Lung (tissue), 11 donors: ENCODE measurements at regions not wholly inside any gene's neighbourhood (a gene's known extent, or its start where the extent isn't known, plus 50 kb on each side); places are given as distances from the start of the nearest gene placed in this dataset.

Source experiments
- ATAC-seq: fragments of 200-7000 bp; cut with Tn5 transposase; one replicate; pipeline ENCODE4 v1.9.1; 2020; ENCODE audit warnings: moderate number of reproducible peaks; ENCODE audit not compliant: insufficient read depth, low FRiP score
- DNase-seq, 3 donors: peaks; one replicate each; pipeline ENCODE4 v3.0.0-alpha.2; 2013 to 2017
- H3K27ac ChIP-seq, 2 donors: one replicate each; pipeline ENCODE4 v1.5.1; 2013; ENCODE audit warnings: mild to moderate bottlenecking in 2 of 2, moderate library complexity in 2 of 2, control low read depth in 1 of 2, inconsistent platforms in 1 of 2, low read depth in 1 of 2, low read length in 1 of 2
- H3K27me3 ChIP-seq, 3 donors: one replicate each; pipeline ENCODE4 v1.5.1; 2013; ENCODE audit warnings: low read length in 2 of 3; ENCODE audit not compliant: control insufficient read depth in 3 of 3, insufficient read depth in 3 of 3
- H3K36me3 ChIP-seq, 4 donors: one replicate each; pipeline ENCODE4 v1.5.1; 2013; ENCODE audit warnings: low read length in 4 of 4, mild to moderate bottlenecking in 1 of 4, moderate library complexity in 1 of 4; ENCODE audit not compliant: control insufficient read depth in 4 of 4, insufficient read depth in 4 of 4
- H3K4me1 ChIP-seq, 5 donors: one replicate each; pipeline ENCODE4 v1.5.1; 2013; ENCODE audit warnings: low read length in 5 of 5, mild to moderate bottlenecking in 2 of 5, moderate library complexity in 1 of 5; ENCODE audit not compliant: control insufficient read depth in 5 of 5, insufficient read depth in 5 of 5
- H3K4me3 ChIP-seq: one replicate; pipeline ENCODE4 v1.5.1; 2013; ENCODE audit warnings: mild to moderate bottlenecking, control low read depth, moderate library complexity
- H3K9ac ChIP-seq, 2 donors: one replicate each; pipeline ENCODE4 v1.5.1; 2013; ENCODE audit warnings: low read length in 2 of 2, control low read depth in 1 of 2; ENCODE audit not compliant: insufficient read depth in 1 of 2
- H3K9me3 ChIP-seq, 4 donors: one replicate each; pipeline ENCODE4 v1.5.1; 2013; ENCODE audit warnings: low read length in 3 of 4, mild to moderate bottlenecking in 1 of 4, moderate library complexity in 1 of 4; ENCODE audit not compliant: control insufficient read depth in 4 of 4, insufficient read depth in 3 of 4
- CTCF ChIP-seq: IDR thresholded peaks from 2 replicates; pipeline ENCODE4 v1.5.1; 2012; ENCODE audit warnings: mild to moderate bottlenecking; ENCODE audit errors: control extremely low read depth, extremely low read depth
- WGBS, 2 donors: extraction: QIAGEN DNeasy Blood & Tissue Kit; methylation state at CpG; one replicate each; pipeline ENCODE4 v1.1.7; 2013; 5-methylcytosine and 5-hydroxymethylcytosine counted together
- donor health status: control.
- donor health status: control.
- donor health status: Bipolar disorder and iron deficiency.
- donor health status: healthy.
- donor health status: DM: yes; HTN: yes; CAD: no.

- Histone ChIP-seq H3K27me3 (peaks cover 0 to 6% (median 0%) of the 10 kb centered on the region in 3 donors), H3K9ac (no peak overlapping the region), H3K9me3 (peaks cover 0 to 3% (median 0%) of the 10 kb centered on the region in 4 donors), H3K36me3 (no peaks in the 10 kb centered on the region), H3K4me3 (no peak overlapping the region), H3K27ac (no peak overlapping the region), H3K4me1 (peaks cover 0 to 1% (median 0%) of the 10 kb centered on the region in 5 donors)
- TF ChIP-seq CTCF, result no peak
- DNase-seq (no peak), ATAC-seq (no peak)
- 82 to 88% methylated on average over 10 of the region's 10 CpGs for WGBS, 2 donors
Measured at GRCh38 chr3:127389420-127389819, 101.6 kb upstream of the PRR20G start.

- peaks cover 0 to 1% (median 0%) of the 10 kb centered on the region in 4 donors for H3K9me3 ChIP-seq
- peaks cover 0 to 1% (median 0%) of the 10 kb centered on the region in 5 donors for H3K4me1 ChIP-seq
- no peak overlapping the region for H3K9ac ChIP-seq
- no peak for DNase-seq
- no peak for ATAC-seq
- H3K4me3 ChIP-seq, result no peak overlapping the region
- H3K27me3 ChIP-seq, result peaks cover 0 to 8% (median 0%) of the 10 kb centered on the region in 3 donors
- no peak for TF ChIP-seq CTCF
- WGBS, 2 donors, result 64 to 73% methylated on average over 9 of the region's 9 CpGs
- no peak overlapping the region for H3K27ac ChIP-seq
- no peaks in the 10 kb centered on the region for H3K36me3 ChIP-seq
Measured at GRCh38 chr3:127388427-127388826, 100.6 kb upstream of the PRR20G start.

GRCh38 chr3:127387556-127388153 lies 99.8 kb upstream of the PRR20G start:
- no peak for ATAC-seq
- Histone ChIP-seq H3K9ac (no peak overlapping the region), H3K4me3 (no peak overlapping the region), H3K27ac (no peak overlapping the region), H3K9me3 (peaks cover 0 to 6% (median 0%) of the 10 kb centered on the region in 4 donors), H3K36me3 (no peaks in the 10 kb centered on the region), H3K4me1 (peaks cover 0 to 1% (median 0%) of the 10 kb centered on the region in 5 donors), H3K27me3 (peaks cover 0 to 3% (median 0%) of the 10 kb centered on the region in 3 donors)
- no peak for DNase-seq
- no peak for TF ChIP-seq CTCF
- 78 to 89% methylated on average over 8 of the region's 8 CpGs for WGBS, 2 donors

GRCh38 chr3:127387119-127387518 lies 99.3 kb upstream of the PRR20G start:
- peaks cover 0 to 6% (median 0%) of the 10 kb centered on the region in 4 donors for H3K9me3 ChIP-seq
- TF ChIP-seq CTCF, result no peak
- H3K27me3 ChIP-seq, result peaks cover 0 to 3% (median 0%) of the 10 kb centered on the region in 3 donors
- H3K4me1 ChIP-seq, result peaks cover 0 to 1% (median 0%) of the 10 kb centered on the region in 5 donors
- ATAC-seq (no peak), DNase-seq (no peak)
- H3K27ac ChIP-seq, result no peak overlapping the region
- WGBS, 2 donors, result 81 to 86% methylated on average over 8 of the region's 8 CpGs
- no peak overlapping the region for H3K9ac ChIP-seq
- no peaks in the 10 kb centered on the region for H3K36me3 ChIP-seq
- H3K4me3 ChIP-seq, result no peak overlapping the region
